ENCODE measurements at regions not wholly inside any gene's neighbourhood (a gene's known extent, or its start where the extent isn't known, plus 50 kb on each side); places are given as distances from the start of the nearest gene placed in this dataset.

- no peak for DNase-seq
Measured at GRCh38 chr4:185862340-185862739, 50.3 kb upstream of the SORBS2 start.

DNA sequence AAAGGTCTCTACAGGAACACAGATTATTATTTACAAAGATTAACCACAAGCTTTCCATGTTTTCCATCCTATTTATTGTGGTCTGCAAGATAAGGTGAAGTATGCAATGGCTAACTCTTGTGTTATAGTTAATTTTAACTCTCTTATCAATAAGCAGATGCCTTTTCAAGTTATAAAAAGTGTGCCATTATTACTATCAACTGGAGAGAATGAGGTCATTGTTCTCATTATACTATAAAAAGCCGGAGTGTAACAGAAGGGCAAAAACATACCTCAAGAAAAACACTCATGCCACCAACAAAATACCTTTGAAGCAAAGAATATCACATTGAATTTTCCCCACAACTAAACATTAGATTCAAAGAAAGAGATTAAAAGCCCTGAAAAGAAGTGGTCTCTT is 52.0 kb upstream of the SORBS2 start:
- DNase-seq: no peak

GRCh38 chr4:185865901-185866328 is 53.9 kb upstream of the SORBS2 start:
- no peak for DNase-seq

- no peak for DNase-seq
Measured at GRCh38 chr4:185867770-185868169, 55.8 kb upstream of the SORBS2 start.

GRCh38 chr4:185868983-185869382 is 57.0 kb upstream of the SORBS2 start:
- no peak for DNase-seq

DNA sequence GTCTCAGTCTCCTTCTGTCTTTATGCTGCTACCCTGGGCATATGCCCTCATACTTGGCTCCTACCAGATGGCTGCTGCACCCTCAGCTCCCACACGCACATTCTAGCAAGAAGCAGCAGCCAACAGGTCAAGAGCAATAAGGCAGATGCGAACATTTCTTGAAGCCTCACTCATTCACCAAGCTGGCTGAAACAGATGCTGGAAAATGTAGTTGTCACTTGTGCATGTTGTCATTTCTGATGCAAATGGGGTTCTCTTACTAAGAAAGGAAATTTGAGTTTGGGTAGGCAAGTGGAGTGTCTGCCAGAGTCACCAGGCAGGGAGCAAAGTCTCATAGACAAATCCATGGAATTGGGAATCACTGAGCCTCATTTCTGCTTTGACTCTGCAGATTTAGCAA is 57.4 kb upstream of the SORBS2 start:
- DNase-seq: no peak

- no peak for DNase-seq
Measured at GRCh38 chr4:185870366-185870765, 58.4 kb upstream of the SORBS2 start.

- DNase-seq: peak in 1 of 3 donors; percentile 13
Measured at GRCh38 chr4:185872747-185873380, 60.9 kb upstream of the SORBS2 start.

DNA sequence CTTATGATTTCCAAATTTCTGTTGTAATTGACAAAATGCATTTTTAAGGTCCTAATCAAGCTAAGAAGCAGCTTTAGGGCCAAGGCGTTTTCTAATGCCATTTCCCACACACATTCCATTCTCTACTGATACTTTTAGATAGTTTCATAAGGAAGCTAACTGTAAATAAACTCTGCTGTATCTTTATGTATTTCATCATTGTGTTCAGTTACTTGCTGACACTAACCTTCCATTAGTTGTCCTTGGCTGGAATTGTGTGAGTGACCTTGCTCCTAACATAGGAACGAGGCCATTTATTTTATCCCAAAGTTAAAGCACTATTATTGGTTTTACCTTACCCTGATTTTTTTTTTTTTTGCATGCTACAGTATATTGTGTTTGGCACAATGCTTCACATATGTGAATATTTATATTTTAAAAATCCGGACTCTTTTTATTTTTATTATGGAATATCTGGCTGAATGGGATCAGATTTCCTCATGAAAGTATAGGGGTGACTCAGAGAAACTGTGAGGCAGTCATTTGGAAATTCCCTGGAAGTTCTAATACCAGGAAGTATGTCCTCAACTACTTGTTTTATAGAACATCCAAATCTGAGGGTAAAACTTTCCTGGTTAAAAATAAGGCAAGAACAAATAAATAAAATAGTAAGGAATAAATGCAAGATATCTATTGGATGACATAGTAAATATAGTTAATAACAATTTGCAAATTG is 62.7 kb upstream of the SORBS2 start:
- peak; percentile 19 to 50 (median 46) for DNase-seq

DNA sequence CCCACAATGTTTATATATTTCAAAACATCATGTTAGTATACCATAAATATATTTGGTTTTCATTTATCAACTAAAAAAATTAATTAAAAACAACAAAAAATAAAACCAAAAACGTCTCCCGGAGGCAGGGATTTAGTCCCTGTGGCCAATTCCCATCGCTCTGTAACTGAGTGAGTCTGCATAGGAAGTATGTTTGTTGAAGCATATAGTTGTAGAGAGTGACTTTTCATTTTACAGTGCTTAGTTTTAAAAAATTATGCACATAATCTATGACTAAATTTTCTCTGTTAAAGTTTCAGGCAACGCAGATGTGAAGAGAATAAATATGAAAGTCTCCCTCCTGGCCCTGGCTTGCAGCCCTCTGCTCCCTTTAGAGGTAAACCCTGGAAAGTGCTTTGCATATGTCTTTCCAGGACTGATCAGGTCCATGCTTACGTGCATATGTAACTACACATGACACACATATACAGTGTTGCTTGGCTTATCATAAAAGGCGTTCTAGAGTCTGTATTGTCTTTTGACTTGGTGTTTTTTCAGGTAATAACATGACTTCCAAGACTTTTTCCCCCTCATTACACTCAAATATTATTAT is 63.4 kb upstream of the SORBS2 start:
- DNase-seq: no peak

DNA sequence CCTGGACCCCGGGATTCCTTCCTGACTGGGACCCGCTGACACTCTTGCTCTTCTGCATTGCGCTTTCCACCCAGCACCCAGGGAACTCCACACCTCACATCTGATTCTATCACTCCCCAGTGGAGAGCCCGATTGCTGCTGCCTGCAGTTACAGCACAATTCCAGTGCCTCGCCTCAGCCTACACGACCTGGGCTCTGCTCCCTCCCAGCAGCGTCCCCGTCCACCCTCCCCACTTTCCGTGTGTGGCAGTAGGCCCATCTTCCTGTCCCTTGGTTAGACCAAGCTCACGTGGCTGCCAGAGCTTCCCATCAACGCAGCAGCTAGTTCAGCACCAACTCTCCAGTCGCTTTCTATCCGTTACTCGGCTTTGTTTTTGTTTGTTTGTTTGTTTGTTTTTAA is 66.6 kb upstream of the SORBS2 start:
- DNase-seq: no peak

DNA sequence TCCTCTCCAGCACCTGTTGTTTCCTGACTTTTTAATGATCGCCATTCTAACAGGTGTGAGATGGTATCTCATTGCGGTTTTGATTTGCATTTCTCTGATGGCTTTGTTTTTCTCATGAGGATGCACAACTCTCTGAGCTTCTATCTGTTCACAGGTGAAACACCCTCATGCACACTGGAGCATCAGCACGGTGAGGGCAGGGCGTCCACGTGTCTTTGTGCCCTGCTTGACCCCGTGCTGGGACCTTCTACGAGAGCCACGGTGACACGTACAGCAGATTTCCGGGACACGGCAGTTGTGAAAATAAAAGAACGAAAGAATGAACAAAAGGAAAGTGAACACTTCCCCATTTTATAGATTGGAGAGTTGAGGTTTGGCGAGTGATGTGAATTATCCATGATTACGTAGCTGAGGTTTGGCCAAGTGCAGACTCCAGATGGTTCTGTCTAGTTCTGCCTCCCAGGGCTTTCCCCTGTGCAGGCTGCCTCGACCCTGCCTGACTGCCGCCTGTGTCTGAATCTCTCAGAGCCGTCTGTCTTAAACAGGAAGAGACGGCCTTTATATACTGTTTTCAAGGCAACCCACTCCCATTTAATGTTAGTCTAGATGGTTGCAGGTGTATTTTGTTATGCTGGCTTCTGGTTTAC is 67.8 kb upstream of the SORBS2 start:
- DNase-seq: no peak

- DNase-seq: no peak
Measured at GRCh38 chr4:185880571-185880970, 68.6 kb upstream of the SORBS2 start.

GRCh38 chr4:185881430-185881829 is 69.4 kb upstream of the SORBS2 start:
- no peak for DNase-seq

- DNase-seq: no peak
Measured at GRCh38 chr4:185883591-185883990, 71.6 kb upstream of the SORBS2 start.

DNA sequence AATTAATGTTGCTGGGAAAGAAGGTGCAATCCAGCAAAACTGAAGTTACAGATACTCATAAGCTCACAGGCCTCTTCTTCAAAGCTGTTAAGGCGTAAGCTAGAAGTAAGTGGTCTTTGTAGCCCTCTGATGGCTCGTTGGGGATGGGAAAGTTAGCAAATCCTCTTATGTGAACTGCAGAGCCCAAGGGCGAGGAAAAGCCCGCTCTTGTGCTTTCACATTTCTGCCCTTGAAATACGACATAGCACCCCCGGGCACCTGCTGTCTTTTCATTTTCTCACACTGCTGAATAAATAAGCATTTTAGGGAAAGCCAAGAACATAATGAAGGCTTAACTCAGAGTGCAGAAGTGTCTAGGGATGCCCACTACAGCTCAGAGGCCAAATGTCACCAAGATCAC is 73.1 kb upstream of the SORBS2 start:
- no peak for DNase-seq

DNA sequence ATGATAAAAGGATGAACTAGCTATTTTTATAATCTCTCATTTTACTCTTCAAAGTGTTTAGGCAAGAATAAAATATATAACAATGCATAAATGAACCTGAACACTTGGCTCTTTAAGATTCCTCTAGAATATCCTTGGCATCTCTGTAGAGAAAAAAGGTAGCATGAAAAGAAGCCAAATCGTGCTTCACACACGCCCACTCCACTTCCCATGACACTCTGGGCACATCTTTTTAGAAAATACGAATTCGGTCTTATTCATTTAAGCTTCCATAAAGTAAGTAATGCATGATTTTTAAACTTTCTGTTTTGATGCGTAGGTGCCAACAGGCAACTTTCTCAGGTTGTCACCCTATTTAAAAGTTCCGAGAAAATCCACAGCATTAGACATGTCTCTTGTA is 73.6 kb upstream of the SORBS2 start:
- DNase-seq: no peak

DNA sequence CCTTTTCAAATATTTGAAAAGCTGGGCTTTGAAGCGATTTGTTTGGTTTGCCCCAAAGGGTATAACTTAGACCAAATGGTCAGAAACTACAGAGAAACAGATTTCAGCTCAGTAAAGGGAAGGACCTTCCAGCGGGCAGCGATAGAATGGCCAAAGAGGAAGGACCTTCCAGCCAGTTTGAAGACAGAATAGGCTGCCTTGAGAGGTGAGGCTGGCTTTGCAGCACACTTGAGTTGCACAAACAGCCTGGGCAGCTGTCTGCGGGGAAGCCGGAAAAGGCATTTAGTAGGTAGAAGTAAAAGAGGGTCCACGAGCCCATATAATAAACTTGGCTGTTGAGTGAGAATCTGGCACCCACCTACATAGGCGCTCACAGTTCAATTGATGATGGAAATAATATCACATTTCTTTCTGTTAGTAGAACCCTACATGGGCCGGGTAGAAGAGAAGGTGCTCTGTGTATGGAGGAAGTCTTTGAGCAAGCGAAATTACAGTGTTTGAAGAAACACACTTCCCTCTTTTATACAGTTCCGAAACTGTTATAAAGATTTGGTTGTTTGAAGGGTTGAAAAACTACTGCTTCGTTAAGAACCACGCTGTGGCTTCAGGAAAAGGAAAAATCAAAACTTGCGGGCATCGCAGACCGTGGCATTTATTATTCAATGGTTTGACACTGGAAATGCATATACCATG is 75.0 kb upstream of the SORBS2 start:
- DNase-seq: peak; percentile 15 to 29 (median 24)

- peak in 1 of 3 donors; percentile 27 for DNase-seq
Measured at GRCh38 chr4:185888676-185889075, 76.7 kb upstream of the SORBS2 start.

- DNase-seq: no peak
Measured at GRCh38 chr4:185889585-185889984, 77.6 kb upstream of the SORBS2 start.

- no peak for DNase-seq
Measured at GRCh38 chr4:185890196-185890595, 78.2 kb upstream of the SORBS2 start.

DNA sequence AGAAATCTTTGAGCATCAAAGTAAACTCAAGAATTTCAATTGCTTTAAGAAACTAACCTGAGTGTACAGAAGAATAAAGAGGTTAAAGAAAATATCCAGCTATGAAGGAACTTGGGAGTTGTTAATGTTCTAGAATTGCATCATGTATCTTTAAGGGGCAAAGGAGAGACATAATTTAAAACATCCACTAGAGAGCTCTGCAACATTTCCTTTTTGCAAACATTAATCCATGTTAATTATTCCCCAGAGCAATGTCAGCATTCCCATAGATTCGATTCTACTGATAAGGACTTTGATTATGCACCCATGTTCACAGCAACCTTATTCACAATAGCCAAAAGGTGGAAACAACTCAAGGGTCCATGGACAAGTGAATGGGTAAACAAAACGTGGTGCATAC is 80.2 kb upstream of the SORBS2 start:
- DNase-seq: no peak

DNA sequence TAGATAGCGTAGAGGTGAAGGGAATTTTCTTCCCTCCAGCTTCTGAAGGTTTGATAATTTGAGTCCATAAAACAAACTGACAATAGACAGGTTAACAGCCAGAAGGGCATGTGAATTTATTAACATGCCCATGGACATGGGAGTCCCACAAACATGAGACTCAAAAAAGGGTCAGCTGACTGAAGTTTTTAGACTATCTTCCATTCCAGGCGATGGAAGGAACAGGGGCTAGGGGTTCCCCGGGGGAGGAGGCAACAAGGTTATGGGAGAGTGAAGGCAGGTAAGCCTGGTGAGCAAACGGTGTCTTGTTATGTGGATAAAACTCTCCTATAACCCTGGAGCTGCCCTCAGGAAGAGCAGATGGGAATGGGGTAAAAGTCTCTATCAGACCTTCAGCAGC is 81.5 kb upstream of the SORBS2 start:
- DNase-seq: no peak

Measured in suppressor macrophage treated with lipopolysaccharide for 1 hour (primary cell).